Adrenal gland (tissue), 9 donors: ENCODE measurements at regions not wholly inside any gene's neighbourhood (a gene's known extent, or its start where the extent isn't known, plus 50 kb on each side); places are given as distances from the start of the nearest gene placed in this dataset.

Source experiments
- DNase-seq, 7 donors: peaks; one replicate each; pipeline ENCODE4 v3.0.0-alpha.2; 2019 to 2020
- H3K27ac ChIP-seq, 5 donors: fragments of 200-600 bp; sonication (generic) in 4 of 5; 1 replicate in 3 of 5; 2 replicates in 2 of 5; pipeline versions ENCODE4 v1.5.1 to v1.8.0; 2016 to 2020; ENCODE audit warnings: mild to moderate bottlenecking in 1 of 5
- H3K27me3 ChIP-seq: fragments of 200-600 bp; 2 replicates; pipeline ENCODE4 v1.8.0; 2021
- H3K36me3 ChIP-seq, 2 donors: fragments of 200-600 bp; replicated peaks in 1 of 2; 1 replicate in 1 of 2; 2 replicates in 1 of 2; pipeline versions ENCODE4 v1.5.1 to v1.8.0; 2018 to 2022
- H3K4me1 ChIP-seq, 2 donors: fragments of 200-600 bp; replicated peaks in 1 of 2; 1 replicate in 1 of 2; 2 replicates in 1 of 2; pipeline versions ENCODE4 v1.5.1 to v1.8.0; 2018 to 2021
- H3K4me3 ChIP-seq, 4 donors: fragments of 200-600 bp; sonication (generic) in 3 of 4; one replicate each; pipeline ENCODE4 v1.5.1; 2016 to 2018
- H3K9me3 ChIP-seq, 3 donors: fragments of 200-600 bp; sonication (generic) in 1 of 3; replicated peaks in 1 of 3; 1 replicate in 2 of 3; 2 replicates in 1 of 3; pipeline versions ENCODE4 v1.5.1 to v1.8.0; 2016 to 2021
- POLR2A ChIP-seq, 2 donors: fragments of 450-650 bp; IDR thresholded peaks; one replicate each; pipeline ENCODE4 v1.6.1; 2017; ENCODE audit warnings: antibody characterized with exemption in 2 of 2, mild to moderate bottlenecking in 2 of 2, moderate library complexity in 1 of 2
- WGBS, 4 donors: extraction: QIAGEN DNeasy Blood & Tissue Kit in 2 of 4; methylation state at CpG; one replicate each; pipeline versions ENCODE4 v1.1.5 to v1.1.7; 2013 to 2017; 5-methylcytosine and 5-hydroxymethylcytosine counted together
- intact Hi-C, 2 donors: fragments of 100-400 bp; cut with DNase I; formaldehyde crosslinking; loops; one replicate each; pipeline versions ENCODE4 v1.14.1 to v1.15.0; 2022 to 2023
- TF ChIP-seq, protein P1 (sequence below), 6 experiments: fragments of 450-650 bp in 4 of 6; fragments of 200-600 bp in 2 of 6; sonication (generic) in 1 of 6; IDR thresholded peaks; 1 replicate in 5 of 6; 2 replicates in 1 of 6; pipeline versions ENCODE4 v1.5.1 to v1.8.0; 2016 to 2021; ENCODE audit warnings: antibody characterized with exemption in 6 of 6, mild to moderate bottlenecking in 2 of 6, moderate library complexity in 1 of 6
- donor health status: healthy with polysubstance abuse.
- donor health status: Bipolar disorder and iron deficiency.
- donor health status: DM: yes; HTN: yes; CAD: no.
- donor health status: DM: no; HTN: no; CAD: no.
- donor health status: DM: no; HTN: no; CAD: no.

DNA sequence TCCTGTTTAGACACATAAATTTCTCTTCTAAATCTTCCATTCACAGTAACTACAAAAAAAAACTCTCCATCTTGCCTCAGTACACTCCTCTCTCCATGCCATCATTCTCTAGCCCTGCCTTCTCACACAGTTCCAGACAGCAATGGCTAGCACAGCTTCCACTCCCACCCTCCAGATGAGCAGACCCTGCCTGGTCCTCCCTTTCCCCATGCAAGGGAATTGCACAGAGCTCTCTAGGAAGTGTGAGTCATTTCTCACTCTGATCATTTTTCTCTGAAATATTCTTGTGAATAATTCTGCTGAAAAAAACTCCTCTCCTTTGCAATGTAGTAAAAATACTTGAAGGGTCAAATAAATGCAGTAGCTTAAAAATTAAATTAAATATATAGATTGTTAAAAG is 170.6 kb downstream of the BMP4 start:
- no peak for TF ChIP-seq POLR2A (IDR thresholded peaks at IDR 0.05)
- TF ChIP-seq, protein P1, sequence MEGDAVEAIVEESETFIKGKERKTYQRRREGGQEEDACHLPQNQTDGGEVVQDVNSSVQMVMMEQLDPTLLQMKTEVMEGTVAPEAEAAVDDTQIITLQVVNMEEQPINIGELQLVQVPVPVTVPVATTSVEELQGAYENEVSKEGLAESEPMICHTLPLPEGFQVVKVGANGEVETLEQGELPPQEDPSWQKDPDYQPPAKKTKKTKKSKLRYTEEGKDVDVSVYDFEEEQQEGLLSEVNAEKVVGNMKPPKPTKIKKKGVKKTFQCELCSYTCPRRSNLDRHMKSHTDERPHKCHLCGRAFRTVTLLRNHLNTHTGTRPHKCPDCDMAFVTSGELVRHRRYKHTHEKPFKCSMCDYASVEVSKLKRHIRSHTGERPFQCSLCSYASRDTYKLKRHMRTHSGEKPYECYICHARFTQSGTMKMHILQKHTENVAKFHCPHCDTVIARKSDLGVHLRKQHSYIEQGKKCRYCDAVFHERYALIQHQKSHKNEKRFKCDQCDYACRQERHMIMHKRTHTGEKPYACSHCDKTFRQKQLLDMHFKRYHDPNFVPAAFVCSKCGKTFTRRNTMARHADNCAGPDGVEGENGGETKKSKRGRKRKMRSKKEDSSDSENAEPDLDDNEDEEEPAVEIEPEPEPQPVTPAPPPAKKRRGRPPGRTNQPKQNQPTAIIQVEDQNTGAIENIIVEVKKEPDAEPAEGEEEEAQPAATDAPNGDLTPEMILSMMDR (IDR thresholded peaks at IDR 0.05) = no peak
- Histone ChIP-seq H3K27ac (no peak overlapping the region), H3K36me3 (no peaks in the 10 kb centered on the region), H3K4me3 (no peak overlapping the region), H3K27me3 (no peaks in the 10 kb centered on the region), H3K9me3 (no peaks in the 10 kb centered on the region), H3K4me1 (no peaks in the 10 kb centered on the region)
- intact Hi-C loops = no loop called here
- no peak for DNase-seq

DNA sequence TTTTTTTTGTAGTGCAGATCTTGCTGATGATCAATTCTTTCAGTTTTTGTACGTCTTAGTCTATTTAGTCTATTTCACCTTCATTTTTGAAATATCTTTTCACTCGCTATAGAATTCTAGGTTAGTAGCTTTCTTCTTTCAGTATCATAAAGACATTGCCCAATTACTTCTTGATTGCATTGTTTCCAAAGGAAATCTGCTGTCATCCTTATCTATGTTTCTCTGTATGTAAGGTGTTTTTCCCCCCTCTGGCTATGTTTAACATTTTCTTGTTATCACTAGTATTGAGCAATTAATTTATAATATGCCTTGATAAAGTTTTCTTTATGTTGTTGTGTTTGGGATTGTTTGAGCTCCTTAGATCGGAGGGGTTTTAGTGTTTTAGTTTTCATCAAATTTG is 171.9 kb downstream of the BMP4 start:
- TF ChIP-seq, protein P1 (IDR thresholded peaks at IDR 0.05) = no peak
- TF ChIP-seq POLR2A (IDR thresholded peaks at IDR 0.05) = no peak
- WGBS, 4 donors = 85 to 92% (median 89%) methylated on average over 3 of the region's 3 CpGs
- Histone ChIP-seq H3K27ac (no peak overlapping the region), H3K4me1 (no peaks in the 10 kb centered on the region), H3K36me3 (no peaks in the 10 kb centered on the region), H3K9me3 (no peaks in the 10 kb centered on the region), H3K4me3 (no peak overlapping the region), H3K27me3 (no peaks in the 10 kb centered on the region)
- DNase-seq = no peak
- intact Hi-C loops = no loop called here

DNA sequence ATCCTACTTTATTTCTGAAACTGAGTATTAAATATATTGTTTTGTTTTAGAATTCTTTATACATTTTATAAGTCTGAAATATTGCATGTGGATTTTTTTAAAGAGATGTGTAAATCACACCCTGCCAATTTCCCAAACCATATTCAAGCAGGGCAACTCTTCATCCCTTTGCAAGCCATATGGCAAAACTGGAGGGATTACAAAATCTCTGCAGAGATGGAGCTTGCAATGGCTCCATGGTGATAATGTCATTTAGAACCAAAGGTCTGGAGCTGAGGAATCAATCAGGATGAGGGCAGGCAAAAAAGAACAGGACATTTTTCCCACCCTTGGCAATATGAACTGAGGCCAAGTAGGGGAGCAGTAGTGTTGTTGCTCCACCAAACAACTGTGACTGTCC is 173.4 kb downstream of the BMP4 start:
- TF ChIP-seq, protein P1 (IDR thresholded peaks at IDR 0.05) = no peak
- TF ChIP-seq POLR2A (IDR thresholded peaks at IDR 0.05) = no peak

DNA sequence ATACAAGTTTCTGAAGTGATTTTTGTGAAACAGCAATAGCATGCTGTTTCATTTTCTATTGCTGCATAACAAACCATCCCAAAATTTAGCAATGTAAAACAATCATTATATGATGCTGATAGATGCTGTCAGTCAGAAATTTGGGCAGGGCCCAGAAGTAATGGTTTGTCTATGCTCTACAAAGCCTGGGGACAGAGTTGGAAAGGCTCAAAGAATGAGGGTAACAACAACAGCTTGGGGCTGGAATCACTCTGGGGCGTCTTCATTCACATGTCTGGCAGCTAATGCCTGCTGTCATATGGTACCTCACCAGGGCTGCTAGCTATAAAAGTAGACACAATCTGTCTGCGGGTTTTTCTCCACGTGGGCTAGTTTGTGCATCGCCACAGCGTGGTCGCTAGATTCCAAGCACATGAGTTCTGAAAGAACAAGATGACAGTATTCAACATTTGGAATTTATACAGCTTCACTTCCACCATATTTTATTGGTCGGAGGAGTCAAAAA is 176.5 kb downstream of the BMP4 start:
- H3K4me1 ChIP-seq = no peaks in the 10 kb centered on the region
- intact Hi-C loops = no loop called here
- TF ChIP-seq POLR2A (IDR thresholded peaks at IDR 0.05) = no peak
- TF ChIP-seq, protein P1 (IDR thresholded peaks at IDR 0.05) = no peak
- DNase-seq = no peak
- 87 to 92% (median 90%) methylated on average over 7 of the region's 7 CpGs for WGBS, 4 donors
- H3K27ac ChIP-seq = no peak overlapping the region
- no peaks in the 10 kb centered on the region for H3K36me3 ChIP-seq
- no peaks in the 10 kb centered on the region for H3K27me3 ChIP-seq
- H3K9me3 ChIP-seq = no peaks in the 10 kb centered on the region
- H3K4me3 ChIP-seq = no peak overlapping the region

More for the DNA sequence above, 173.4 kb downstream of the BMP4 start:
- Histone ChIP-seq H3K27me3 (no peaks in the 10 kb centered on the region), H3K4me1 (no peaks in the 10 kb centered on the region), H3K36me3 (no peaks in the 10 kb centered on the region), H3K27ac (no peak overlapping the region), H3K4me3 (no peak overlapping the region), H3K9me3 (no peaks in the 10 kb centered on the region)
- intact Hi-C loops = no loop called here
- DNase-seq = no peak
